Left cardiac atrium (tissue), 4 donors: ENCODE measurements at regions not wholly inside any gene's neighbourhood (a gene's known extent, or its start where the extent isn't known, plus 50 kb on each side); places are given as distances from the start of the nearest gene placed in this dataset.
"Not testable (repeated sequence)": the region's sequence is repeated elsewhere in the genome, so short reads cannot be mapped to it uniquely, and the experiment has no call there.

ENCODE experiments used
- ATAC-seq, 2 donors: fragments of 200-7000 bp; cut with Tn5 transposase; one replicate each; pipeline ENCODE4 v1.9.1; 2020; ENCODE audit warnings: mild to moderate bottlenecking in 2 of 2, moderate library complexity in 2 of 2
- DNase-seq: peaks from one replicate; pipeline ENCODE4 v3.0.0-alpha.2; 2020
- intact Hi-C, 2 donors: fragments of 100-400 bp; cut with DNase I; formaldehyde crosslinking; loops; one replicate each; pipeline versions ENCODE4 v1.14.1 to v1.15.1; 2022 to 2023
- donor health status: DM: no; HTN: yes; CAD: no.
- donor health status: DM: no; HTN: yes; CAD: no; lungs with severe emphysema.
- donor health status: DM: yes; HTN: yes; CAD: no.
- donor health status: Dilated cardiomyopathy.

GRCh38 chr6:137680705-137681346 is 186.2 kb upstream of the TNFAIP3 start:
- intact Hi-C loops = no loop called here

GRCh38 chr6:137681445-137682009 is 185.5 kb upstream of the TNFAIP3 start:
- intact Hi-C loops = no loop called here
- DNase-seq = no peak
- ATAC-seq = no peak

More at GRCh38 chr6:137680705-137681346, 186.2 kb upstream of the TNFAIP3 start:
- no peak for ATAC-seq
- no peak for DNase-seq

GRCh38 chr6:137682658-137683057 is 184.4 kb upstream of the TNFAIP3 start:
- ATAC-seq, DNase-seq, intact Hi-C loops: not testable (repeated sequence)

GRCh38 chr6:137683916-137684315 is 183.1 kb upstream of the TNFAIP3 start:
- intact Hi-C loops = no loop called here
- DNase-seq = no peak
- ATAC-seq = no peak

GRCh38 chr6:137685798-137686375 is 181.2 kb upstream of the TNFAIP3 start:
- intact Hi-C loops = no loop called here
- ATAC-seq (no peak), DNase-seq (no peak)

- no peak for DNase-seq
- no peak for ATAC-seq
These were observed 179.2 kb upstream of the TNFAIP3 start for GRCh38 chr6:137687818-137688217.

GRCh38 chr6:137688230-137688971 is 178.7 kb upstream of the TNFAIP3 start:
- ATAC-seq (no peak), DNase-seq (no peak)
- intact Hi-C loops = no loop called here

More at GRCh38 chr6:137687818-137688217, 179.2 kb upstream of the TNFAIP3 start:
- intact Hi-C loops = no loop called here

GRCh38 chr6:137689377-137689776 is 177.7 kb upstream of the TNFAIP3 start:
- intact Hi-C loops = no loop called here
- no peak for DNase-seq
- no peak for ATAC-seq

GRCh38 chr6:137690034-137690433 is 177.0 kb upstream of the TNFAIP3 start:
- no peak for DNase-seq
- no peak for ATAC-seq
- intact Hi-C loops = no loop called here

- DNase-seq (no peak), ATAC-seq (no peak)
- intact Hi-C loops = no loop called here
These were observed 176.3 kb upstream of the TNFAIP3 start for GRCh38 chr6:137690721-137691120.

GRCh38 chr6:137692308-137692707 is 174.8 kb upstream of the TNFAIP3 start:
- no peak for DNase-seq
- intact Hi-C loops = no loop called here
- ATAC-seq = no peak

- intact Hi-C loops = no loop called here
- no peak for ATAC-seq
- DNase-seq = no peak
These were observed 174.3 kb upstream of the TNFAIP3 start for GRCh38 chr6:137692806-137693205.

GRCh38 chr6:137693711-137694110 is 173.3 kb upstream of the TNFAIP3 start:
- intact Hi-C loops = no loop called here
- ATAC-seq (peak; percentile 49 to 76), DNase-seq (no peak)

GRCh38 chr6:137696765-137697164 is 170.3 kb upstream of the TNFAIP3 start:
- no peak for DNase-seq
- ATAC-seq = no peak
- intact Hi-C loops = no loop called here

- intact Hi-C loops = no loop called here
- ATAC-seq (peak; percentile 18 to 47), DNase-seq (peak; percentile 32)
These were observed 169.7 kb upstream of the TNFAIP3 start for GRCh38 chr6:137697267-137697938.

- ATAC-seq (peak in 1 of 2 donors; percentile 29), DNase-seq (no peak)
- intact Hi-C loops = no loop called here
These were observed 168.4 kb upstream of the TNFAIP3 start for GRCh38 chr6:137698636-137699030.

GRCh38 chr6:137699031-137699683 is 167.9 kb upstream of the TNFAIP3 start:
- ATAC-seq = peak in 1 of 2 donors; percentile 35
- intact Hi-C loops = no loop called here
- no peak for DNase-seq

- DNase-seq (no peak), ATAC-seq (no peak)
- intact Hi-C loops = loop anchor here in 1 of 2 donors (10.0 kb wide), 1 partner anchor 405 kb away; the partner anchor contains the start of gene PERP
These were observed 166.9 kb upstream of the TNFAIP3 start for GRCh38 chr6:137700161-137700560.
